Caco-2 (cell line): ENCODE measurements at regions not wholly inside any gene's neighbourhood (a gene's known extent, or its start where the extent isn't known, plus 50 kb on each side); places are given as distances from the start of the nearest gene placed in this dataset.

Source experiments
- BruUV-seq: library from RNA; stranded (reverse); fragments of 400-500 nt; replicated peaks from 2 replicates; lab custom pipeline; 2021; lab: Mats Ljungman, UMichigan
- CTCF ChIA-PET: fragments of 300-600 bp; sonication (Branson Sonifier 250); formaldehyde crosslinking; loops from one replicate; lab custom pipeline; 2022; ENCODE audit warnings: antibody characterized with exemption; lab: Charles Lee
- POLR2A ChIA-PET: fragments of 300-600 bp; sonication (Branson Sonifier 250); formaldehyde crosslinking; loops from one replicate; lab custom pipeline; 2022; ENCODE audit warnings: antibody characterized with exemption; lab: Charles Lee
- DNase-seq, 2 experiments: peaks; one replicate each; pipeline versions ENCODE4 v3.0.0 to v3.0.0-alpha.2; 2020 to 2022
- H3K27me3 ChIP-seq: replicated peaks from 2 replicates; pipeline ENCODE4 v1.6.0; 2011; ENCODE audit warnings: low read length; ENCODE audit not compliant: control insufficient read depth, insufficient read depth
- H3K36me3 ChIP-seq: 2 replicates; pipeline ENCODE4 v1.5.1; 2011; ENCODE audit warnings: low read length; ENCODE audit not compliant: control insufficient read depth, insufficient read depth
- H3K4me1 ChIP-seq: fragments of 250-450 bp; sonication (Bioruptor Pico); 2 replicates; pipeline ENCODE4 v1.5.1; 2020; ENCODE audit warnings: mild to moderate bottlenecking
- H3K4me3 ChIP-seq: 2 replicates; pipeline ENCODE4 v1.5.1; 2011; ENCODE audit warnings: low read depth, mild to moderate bottlenecking, control low read depth, low read length
- H3K9me3 ChIP-seq: fragments of 250-450 bp; sonication (Bioruptor Pico); 2 replicates; pipeline ENCODE4 v1.5.1; 2020; ENCODE audit warnings: mild to moderate bottlenecking, moderate library complexity
- H3K27ac Mint-ChIP-seq: one replicate; pipeline ENCODE4 v1.8.0; 2022; ENCODE audit warnings: mixed read lengths; ENCODE audit not compliant: unreplicated experiment
- H3K27me3 Mint-ChIP-seq: one replicate; pipeline ENCODE4 v1.8.0; 2022; ENCODE audit warnings: mixed read lengths; ENCODE audit not compliant: insufficient read depth, unreplicated experiment
- H3K36me3 Mint-ChIP-seq: one replicate; pipeline ENCODE4 v1.8.0; 2022; ENCODE audit warnings: mild to moderate bottlenecking, mixed read lengths; ENCODE audit not compliant: insufficient read depth, unreplicated experiment
- H3K4me1 Mint-ChIP-seq: one replicate; pipeline ENCODE4 v1.8.0; 2022; ENCODE audit warnings: low read depth, mixed read lengths; ENCODE audit not compliant: unreplicated experiment
- H3K4me3 Mint-ChIP-seq: one replicate; pipeline ENCODE4 v1.8.0; 2022; ENCODE audit warnings: mild to moderate bottlenecking, moderate library complexity, mixed read lengths; ENCODE audit not compliant: unreplicated experiment
- H3K9me3 Mint-ChIP-seq: one replicate; pipeline ENCODE4 v1.8.0; 2022; ENCODE audit warnings: mixed read lengths; ENCODE audit not compliant: unreplicated experiment
- intact Hi-C: fragments of 100-400 bp; cut with micrococcal nuclease; formaldehyde crosslinking; loops from one replicate; pipeline ENCODE4 v1.10.0; 2022; ENCODE audit not compliant: unreplicated experiment
- TF ChIP-seq, protein P1 (sequence below), 2 experiments: fragments of 200-600 bp in 1 of 2; IDR thresholded peaks; 1 replicate in 1 of 2; 2 replicates in 1 of 2; pipeline versions ENCODE4 v1.5.1 to v1.8.0; 2011 to 2022; ENCODE audit warnings: antibody characterized with exemption in 1 of 2, control low read depth in 1 of 2, inconsistent platforms in 1 of 2, low read depth in 1 of 2, low read length in 1 of 2, mild to moderate bottlenecking in 1 of 2, moderate library complexity in 1 of 2; ENCODE audit not compliant: insufficient read depth in 1 of 2, severe bottlenecking in 1 of 2, unreplicated experiment in 1 of 2

DNA sequence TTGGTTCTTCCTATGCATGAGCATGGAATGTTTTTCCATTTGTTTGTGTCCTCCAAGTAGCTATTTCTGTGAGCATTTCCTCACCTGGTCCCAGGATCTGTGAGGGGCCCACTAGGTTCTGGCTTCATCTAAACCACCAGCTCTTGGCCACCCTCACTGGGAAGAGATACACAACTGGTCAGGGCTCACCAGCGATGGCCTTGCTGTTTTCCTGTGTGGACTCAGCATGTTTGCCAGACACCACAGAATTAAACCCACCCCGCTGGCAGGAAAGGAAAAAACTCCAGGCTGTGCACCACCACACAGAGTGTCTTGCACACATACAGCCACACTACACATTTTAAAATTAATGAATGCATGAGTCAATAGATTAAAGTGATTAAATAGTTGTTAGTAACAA is 65.1 kb upstream of the NXT1 start:
- Mint-ChIP-seq H3K9me3 (no peaks in the 10 kb centered on the region), H3K27me3 (no peaks in the 10 kb centered on the region), H3K27ac (no peak overlapping the region), H3K4me1 (peaks cover 12% of the 10 kb centered on the region), H3K36me3 (no peaks in the 10 kb centered on the region), H3K4me3 (no peak overlapping the region)
- no peak overlapping the region for H3K4me3 ChIP-seq
- intact Hi-C loops: no loop called here
- POLR2A ChIA-PET: no interaction called here
- no peaks in the 10 kb centered on the region for H3K36me3 ChIP-seq
- CTCF ChIA-PET: no interaction called here
- peaks cover 13% of the 10 kb centered on the region for H3K4me1 ChIP-seq
- H3K27me3 ChIP-seq: no peaks in the 10 kb centered on the region
- 0 out of 2 replicates have a peak, but pooled peaks cover 3% of the 10 kb centered on the region for H3K9me3 ChIP-seq
- TF ChIP-seq, protein P1, sequence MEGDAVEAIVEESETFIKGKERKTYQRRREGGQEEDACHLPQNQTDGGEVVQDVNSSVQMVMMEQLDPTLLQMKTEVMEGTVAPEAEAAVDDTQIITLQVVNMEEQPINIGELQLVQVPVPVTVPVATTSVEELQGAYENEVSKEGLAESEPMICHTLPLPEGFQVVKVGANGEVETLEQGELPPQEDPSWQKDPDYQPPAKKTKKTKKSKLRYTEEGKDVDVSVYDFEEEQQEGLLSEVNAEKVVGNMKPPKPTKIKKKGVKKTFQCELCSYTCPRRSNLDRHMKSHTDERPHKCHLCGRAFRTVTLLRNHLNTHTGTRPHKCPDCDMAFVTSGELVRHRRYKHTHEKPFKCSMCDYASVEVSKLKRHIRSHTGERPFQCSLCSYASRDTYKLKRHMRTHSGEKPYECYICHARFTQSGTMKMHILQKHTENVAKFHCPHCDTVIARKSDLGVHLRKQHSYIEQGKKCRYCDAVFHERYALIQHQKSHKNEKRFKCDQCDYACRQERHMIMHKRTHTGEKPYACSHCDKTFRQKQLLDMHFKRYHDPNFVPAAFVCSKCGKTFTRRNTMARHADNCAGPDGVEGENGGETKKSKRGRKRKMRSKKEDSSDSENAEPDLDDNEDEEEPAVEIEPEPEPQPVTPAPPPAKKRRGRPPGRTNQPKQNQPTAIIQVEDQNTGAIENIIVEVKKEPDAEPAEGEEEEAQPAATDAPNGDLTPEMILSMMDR (IDR thresholded peaks at IDR 0.05; ENCODE audit: insufficient read depth in 1 of 2, low read depth in 1 of 2, low read length in 1 of 2, severe bottlenecking in 1 of 2, unreplicated experiment in 1 of 2): no peak
- BruUV-seq: no TSS peak
- DNase-seq: no peak

DNA sequence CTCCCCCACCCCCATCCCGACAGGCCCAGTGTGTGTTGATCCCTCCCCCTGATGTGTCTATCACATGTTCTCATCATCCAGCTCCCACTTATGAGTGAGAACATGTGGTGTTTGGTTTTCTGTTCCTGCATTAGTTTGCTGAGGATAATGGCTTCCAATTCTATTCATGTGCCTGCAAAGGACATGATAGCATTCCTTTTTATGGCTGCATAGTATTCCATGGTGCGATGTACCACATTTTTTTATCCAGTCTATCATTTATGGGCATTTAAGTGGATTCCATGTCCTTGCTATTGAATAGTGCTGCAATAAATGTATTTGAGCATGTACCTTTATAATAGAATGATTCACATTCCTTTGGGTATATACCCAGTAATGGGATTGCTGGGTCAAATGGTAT is 66.6 kb upstream of the NXT1 start:
- TF ChIP-seq, protein P1 (IDR thresholded peaks at IDR 0.05; ENCODE audit: insufficient read depth in 1 of 2, low read depth in 1 of 2, low read length in 1 of 2, severe bottlenecking in 1 of 2, unreplicated experiment in 1 of 2): no peak
- BruUV-seq: no TSS peak
- Mint-ChIP-seq H3K4me1 (peaks cover 8% of the 10 kb centered on the region), H3K27ac (no peak overlapping the region), H3K9me3 (no peaks in the 10 kb centered on the region), H3K36me3 (no peaks in the 10 kb centered on the region), H3K4me3 (no peak overlapping the region), H3K27me3 (no peaks in the 10 kb centered on the region)
- no peak for DNase-seq
- no peaks in the 10 kb centered on the region for H3K27me3 ChIP-seq
- CTCF ChIA-PET: interaction anchor here (0.6 kb wide), 1 partner anchor 432 kb away, joined by 9 read pairs; no protein-coding TSS in a partner anchor
- no peak overlapping the region for H3K4me3 ChIP-seq
- 0 out of 2 replicates have a peak, but pooled peaks cover 3% of the 10 kb centered on the region for H3K9me3 ChIP-seq
- peaks cover 5% of the 10 kb centered on the region; the same call in 1 of the 2 replicates for H3K4me1 ChIP-seq
- H3K36me3 ChIP-seq: no peaks in the 10 kb centered on the region
- intact Hi-C loops: no loop called here
- POLR2A ChIA-PET: no interaction called here

DNA sequence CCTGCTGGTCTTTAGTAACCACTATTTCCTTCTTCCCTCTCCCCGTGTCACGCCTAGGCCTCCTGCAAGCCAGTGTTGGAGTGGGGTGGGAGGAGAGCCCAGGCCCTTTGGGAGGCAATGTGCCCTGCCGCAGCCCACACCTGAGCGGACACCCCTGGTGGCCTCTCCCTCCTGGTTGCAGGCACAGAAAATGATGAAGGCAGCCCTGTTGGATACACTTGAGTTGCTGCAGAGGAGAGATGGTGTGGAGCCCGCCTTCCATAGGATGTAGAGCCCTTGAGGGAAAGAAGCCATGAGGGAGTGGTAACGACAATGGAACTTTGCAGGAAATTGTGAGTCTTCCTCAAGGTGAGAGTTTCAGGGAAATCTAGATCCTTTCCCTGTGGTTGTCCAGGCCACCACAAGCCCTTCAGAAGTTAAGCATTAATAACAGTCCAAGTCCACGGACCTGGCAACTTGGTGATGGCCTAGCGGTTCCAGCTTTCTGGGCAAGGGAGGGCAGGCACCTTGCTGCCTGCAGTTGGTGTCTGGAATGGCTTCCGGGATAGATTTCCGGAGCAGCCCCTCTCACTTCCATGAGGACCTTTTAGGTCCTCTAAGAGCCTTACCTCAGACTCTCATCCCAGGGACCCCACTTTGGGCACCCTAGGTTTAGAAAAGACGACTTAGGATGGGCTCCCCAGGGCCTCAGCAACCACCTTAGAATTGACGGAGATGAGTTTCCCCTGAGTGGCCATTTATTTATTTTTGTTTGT is 67.3 kb upstream of the NXT1 start:
- H3K27me3 ChIP-seq: no peaks in the 10 kb centered on the region
- CTCF ChIA-PET: no interaction called here
- H3K9me3 ChIP-seq: 0 out of 2 replicates have a peak, but pooled peaks cover 3% of the 10 kb centered on the region
- no peaks in the 10 kb centered on the region for H3K36me3 ChIP-seq
- no peak overlapping the region for H3K4me3 ChIP-seq
- no TSS peak for BruUV-seq
- no peaks in the 10 kb centered on the region for H3K27me3 Mint-ChIP-seq
- H3K4me3 Mint-ChIP-seq: no peak overlapping the region
- intact Hi-C loops: no loop called here
- H3K9me3 Mint-ChIP-seq: no peaks in the 10 kb centered on the region
- H3K36me3 Mint-ChIP-seq: no peaks in the 10 kb centered on the region
- no peak for DNase-seq
- H3K27ac Mint-ChIP-seq: no peak overlapping the region
- H3K4me1 Mint-ChIP-seq: peaks cover 8% of the 10 kb centered on the region
- POLR2A ChIA-PET: no interaction called here
- TF ChIP-seq, protein P1 (IDR thresholded peaks at IDR 0.05; ENCODE audit: insufficient read depth in 1 of 2, low read depth in 1 of 2, low read length in 1 of 2, severe bottlenecking in 1 of 2, unreplicated experiment in 1 of 2): no peak
- H3K4me1 ChIP-seq: peaks cover 5% of the 10 kb centered on the region; the same call in 1 of the 2 replicates
